ENCODE measurements at regions not wholly inside any gene's neighbourhood (a gene's known extent, or its start where the extent isn't known, plus 50 kb on each side); places are given as distances from the start of the nearest gene placed in this dataset.

DNA sequence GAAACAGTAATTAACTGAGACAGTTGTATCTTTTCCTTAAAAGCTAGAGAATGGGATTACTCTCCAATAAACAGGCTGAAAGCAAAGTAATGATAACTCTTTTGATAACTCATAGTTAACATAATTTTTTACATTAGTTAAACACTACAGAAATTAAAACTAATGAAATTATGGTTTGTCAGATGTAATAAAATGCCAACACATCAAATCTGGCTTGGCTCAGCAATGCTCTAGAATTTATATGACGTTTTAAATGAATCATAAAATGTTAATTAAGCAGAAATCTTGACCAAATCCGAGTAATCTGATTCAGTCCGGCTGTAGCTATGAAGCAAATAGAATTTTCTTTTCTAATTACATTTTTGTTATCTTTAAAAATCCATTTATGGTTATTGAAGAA lies 244.2 kb upstream of the NR3C2 start:
- TF ChIP-seq, protein P1, sequence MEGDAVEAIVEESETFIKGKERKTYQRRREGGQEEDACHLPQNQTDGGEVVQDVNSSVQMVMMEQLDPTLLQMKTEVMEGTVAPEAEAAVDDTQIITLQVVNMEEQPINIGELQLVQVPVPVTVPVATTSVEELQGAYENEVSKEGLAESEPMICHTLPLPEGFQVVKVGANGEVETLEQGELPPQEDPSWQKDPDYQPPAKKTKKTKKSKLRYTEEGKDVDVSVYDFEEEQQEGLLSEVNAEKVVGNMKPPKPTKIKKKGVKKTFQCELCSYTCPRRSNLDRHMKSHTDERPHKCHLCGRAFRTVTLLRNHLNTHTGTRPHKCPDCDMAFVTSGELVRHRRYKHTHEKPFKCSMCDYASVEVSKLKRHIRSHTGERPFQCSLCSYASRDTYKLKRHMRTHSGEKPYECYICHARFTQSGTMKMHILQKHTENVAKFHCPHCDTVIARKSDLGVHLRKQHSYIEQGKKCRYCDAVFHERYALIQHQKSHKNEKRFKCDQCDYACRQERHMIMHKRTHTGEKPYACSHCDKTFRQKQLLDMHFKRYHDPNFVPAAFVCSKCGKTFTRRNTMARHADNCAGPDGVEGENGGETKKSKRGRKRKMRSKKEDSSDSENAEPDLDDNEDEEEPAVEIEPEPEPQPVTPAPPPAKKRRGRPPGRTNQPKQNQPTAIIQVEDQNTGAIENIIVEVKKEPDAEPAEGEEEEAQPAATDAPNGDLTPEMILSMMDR (IDR thresholded peaks at IDR 0.05), result no peak
- no peak for TF ChIP-seq POLR2A (IDR thresholded peaks at IDR 0.05)

Data from esophagus squamous epithelium (tissue), 4 donors.